SK-N-SH (cell line): ENCODE measurements at regions not wholly inside any gene's neighbourhood (a gene's known extent, or its start where the extent isn't known, plus 50 kb on each side); places are given as distances from the start of the nearest gene placed in this dataset.

Source experiments
- CTCF ChIA-PET: fragments of 300-600, 350-600 bp; formaldehyde crosslinking; extraction: SDS; loops from one replicate; lab custom pipeline; 2021; lab: Yijun Ruan, JAX
- POLR2A ChIA-PET: fragments of 350-600 bp; sonication (Branson Sonifier 250); formaldehyde crosslinking; extraction: SDS; loops from one replicate; lab custom pipeline; 2020; ENCODE audit warnings: antibody characterized with exemption, inconsistent platforms; lab: Yijun Ruan, JAX
- DNase-seq: peaks from one replicate; pipeline ENCODE4 v3.0.0; 2012
- H2AFZ ChIP-seq: fragments of 200-600 bp; sonication (generic); 2 replicates; pipeline ENCODE4 v1.8.1; 2016; ENCODE audit warnings: antibody characterized with exemption, mild to moderate bottlenecking, low read depth
- H3F3A ChIP-seq: fragments of 200-600 bp; sonication (generic); replicated peaks from 2 replicates; pipeline ENCODE3; 2016; ENCODE audit warnings: antibody characterized with exemption, mild to moderate bottlenecking; ENCODE audit not compliant: insufficient read depth
- H3K27ac ChIP-seq, 2 experiments: fragments of 200-500 bp in 1 of 2; fragments of 200-600 bp in 1 of 2; sonication (Bioruptor generic) in 1 of 2; sonication (generic), shearing (Covaris generic) in 1 of 2; 2 replicates each; pipeline versions ENCODE4 v1.5.1 to v1.6.1; 2014 to 2016; ENCODE audit warnings: low read depth in 2 of 2, inconsistent platforms in 1 of 2, low read length in 1 of 2, mild to moderate bottlenecking in 1 of 2, mixed read lengths in 1 of 2
- H3K27me3 ChIP-seq: fragments of 200-600 bp; sonication (generic), shearing (Covaris generic); 2 replicates; pipeline ENCODE4 v1.6.1; 2016; ENCODE audit warnings: mixed run types; ENCODE audit not compliant: insufficient read depth
- H3K36me3 ChIP-seq, 2 experiments: fragments of 200-500 bp in 1 of 2; fragments of 200-600 bp in 1 of 2; sonication (Bioruptor generic) in 1 of 2; sonication (generic) in 1 of 2; replicated peaks in 1 of 2; 2 replicates each; pipeline versions ENCODE3 to v1.5.1; 2014 to 2016; ENCODE audit warnings: low read length in 1 of 2, mild to moderate bottlenecking in 1 of 2; ENCODE audit not compliant: insufficient read depth in 2 of 2, control insufficient read depth in 1 of 2
- H3K4me1 ChIP-seq, 2 experiments: fragments of 200-500 bp in 1 of 2; fragments of 200-600 bp in 1 of 2; sonication (Bioruptor generic) in 1 of 2; sonication (generic), shearing (Covaris generic) in 1 of 2; 2 replicates each; pipeline versions ENCODE4 v1.5.1 to v1.6.1; 2014 to 2016; ENCODE audit warnings: low read depth in 1 of 2, low read length in 1 of 2, mixed run types in 1 of 2; ENCODE audit not compliant: insufficient read depth in 2 of 2, control insufficient read depth in 1 of 2
- H3K4me2 ChIP-seq: fragments of 200-600 bp; sonication (generic), shearing (Covaris generic); 2 replicates; pipeline ENCODE4 v1.6.1; 2017; ENCODE audit warnings: mixed run types
- H3K4me3 ChIP-seq, 2 experiments: fragments of 200-500 bp in 1 of 2; fragments of 200-600 bp in 1 of 2; sonication (Bioruptor generic) in 1 of 2; sonication (generic), shearing (Covaris generic) in 1 of 2; 2 replicates each; pipeline versions ENCODE4 v1.5.1 to v1.8.1; 2014 to 2016; ENCODE audit warnings: low read depth in 2 of 2, inconsistent platforms in 1 of 2, low read length in 1 of 2, mild to moderate bottlenecking in 1 of 2, mixed read lengths in 1 of 2, moderate library complexity in 1 of 2
- H3K79me2 ChIP-seq: fragments of 200-600 bp; sonication (generic); 2 replicates; pipeline ENCODE4 v1.8.1; 2017; ENCODE audit warnings: mild to moderate bottlenecking; ENCODE audit not compliant: insufficient read depth
- H3K9ac ChIP-seq: fragments of 200-600 bp; sonication (generic); 2 replicates; pipeline ENCODE4 v1.6.1; 2017; ENCODE audit warnings: mixed run types
- H3K9me2 ChIP-seq: fragments of 200-600 bp; sonication (generic); 2 replicates; pipeline ENCODE4 v1.6.1; 2017; ENCODE audit warnings: mixed run types
- H3K9me3 ChIP-seq: fragments of 200-600 bp; sonication (generic); 2 replicates; pipeline ENCODE4 v1.6.1; 2017; ENCODE audit warnings: mixed run types, mild to moderate bottlenecking, moderate library complexity
- H4K20me1 ChIP-seq: fragments of 200-600 bp; sonication (generic); 2 replicates; pipeline ENCODE4 v1.6.1; 2017; ENCODE audit warnings: mild to moderate bottlenecking, mixed run types; ENCODE audit not compliant: insufficient read depth
- CHD2 ChIP-seq: fragments of 150-350 bp; IDR thresholded peaks from 2 replicates; pipeline ENCODE4 v1.6.1; 2018; ENCODE audit warnings: low read length; ENCODE audit not compliant: partially characterized antibody
- ELF1 ChIP-seq: IDR thresholded peaks from 2 replicates; pipeline ENCODE4 v1.4.0; 2012
- FOSL2 ChIP-seq: IDR thresholded peaks from 2 replicates; pipeline ENCODE4 v1.4.0; 2012; ENCODE audit warnings: low read depth, mild to moderate bottlenecking, moderate library complexity, borderline replicate concordance
- GABPA ChIP-seq: IDR thresholded peaks from 2 replicates; pipeline ENCODE4 v1.4.0; 2012; ENCODE audit warnings: low read depth, mild to moderate bottlenecking
- GATA2 ChIP-seq: sonication (generic); formaldehyde crosslinking; IDR thresholded peaks from 2 replicates; pipeline ENCODE4 v1.5.0; 2020; ENCODE audit warnings: mild to moderate bottlenecking, missing genetic modification reagents
- JUND ChIP-seq: IDR thresholded peaks from 2 replicates; pipeline ENCODE4 v1.4.0; 2012
- MAX ChIP-seq: IDR thresholded peaks from 2 replicates; pipeline ENCODE4 v1.4.0; 2012; ENCODE audit warnings: low read depth
- MEF2A ChIP-seq: IDR thresholded peaks from 2 replicates; pipeline ENCODE4 v1.4.0; 2012; ENCODE audit warnings: low read depth, borderline replicate concordance
- POLR2AphosphoS5 ChIP-seq: IDR thresholded peaks from 2 replicates; pipeline ENCODE4 v1.6.1; 2012; ENCODE audit warnings: low read depth, low read length
- SIN3A ChIP-seq: IDR thresholded peaks from 2 replicates; pipeline ENCODE4 v1.6.1; 2012; ENCODE audit warnings: low read depth, mild to moderate bottlenecking, low read length, moderate library complexity, borderline replicate concordance
- SMC3 ChIP-seq: IDR thresholded peaks from 2 replicates; pipeline ENCODE4 v1.6.1; 2012; ENCODE audit warnings: low read depth, low read length, improper control_type of control experiment
- TAF1 ChIP-seq: IDR thresholded peaks from 2 replicates; pipeline ENCODE4 v1.6.1; 2012; ENCODE audit warnings: low read depth, mild to moderate bottlenecking, low read length, moderate library complexity, borderline replicate concordance
- TCF12 ChIP-seq: IDR thresholded peaks from 2 replicates; pipeline ENCODE4 v1.4.0; 2012
- TEAD4 ChIP-seq: IDR thresholded peaks from 2 replicates; pipeline ENCODE4 v1.4.0; 2012; ENCODE audit warnings: mild to moderate bottlenecking, borderline replicate concordance; ENCODE audit not compliant: insufficient read depth
- USF1 ChIP-seq: IDR thresholded peaks from 2 replicates; pipeline ENCODE4 v1.4.0; 2012; ENCODE audit warnings: low read depth, borderline replicate concordance
- WGBS: methylation state at CpG from one replicate; pipeline ENCODE4 v1.1.6; 2017; ENCODE audit warnings: low lambda C conversion rate; 5-methylcytosine and 5-hydroxymethylcytosine counted together
- TF ChIP-seq, protein P1 (sequence below): fragments of 200-600 bp; sonication (generic); IDR thresholded peaks from 2 replicates; pipeline ENCODE4 v1.6.1; 2017; ENCODE audit warnings: antibody characterized with exemption, mild to moderate bottlenecking, moderate library complexity
- TF ChIP-seq, protein P2 (sequence below): fragments of 150-350 bp; IDR thresholded peaks from 2 replicates; pipeline ENCODE4 v1.6.1; 2017; ENCODE audit warnings: antibody characterized with exemption, low read length, low read depth, borderline replicate concordance
- TF ChIP-seq, protein P3 (sequence below): IDR thresholded peaks from 2 replicates; pipeline ENCODE4 v1.4.0; 2012; ENCODE audit warnings: low read depth, borderline replicate concordance

DNA sequence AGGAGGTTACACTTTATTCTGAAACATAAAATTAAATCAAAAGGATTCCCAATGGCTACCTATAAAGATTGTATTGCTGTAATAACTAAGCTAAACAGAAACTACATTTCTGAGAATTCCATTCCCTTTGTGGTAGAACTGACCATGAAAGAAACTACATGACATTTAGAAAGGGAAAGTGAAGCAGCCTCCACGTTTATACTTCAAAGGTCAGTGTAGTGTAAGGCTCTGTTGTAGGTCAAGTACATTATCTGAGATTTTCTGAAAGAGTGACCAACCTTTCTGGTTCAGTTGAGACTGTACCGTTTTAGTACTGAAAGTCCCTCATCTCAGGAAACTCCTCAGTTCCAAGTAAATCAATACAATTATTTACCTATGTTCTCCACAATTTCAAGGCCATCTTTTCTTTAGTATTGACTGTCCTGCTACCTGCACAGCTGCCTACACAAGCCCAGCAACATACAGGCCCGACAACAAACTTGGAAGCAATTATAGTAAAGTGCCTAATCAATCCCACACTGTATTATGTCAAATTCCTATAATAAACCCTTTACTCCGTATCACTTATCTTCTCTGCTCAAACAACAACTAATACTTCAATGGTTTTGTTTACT is 343.0 kb downstream of the PLOD2 start:
- POLR2A ChIA-PET: no interaction called here
- Histone ChIP-seq H4K20me1 (no peaks in the 10 kb centered on the region), H3K4me3 (no peak overlapping the region), H3K4me2 (no peak overlapping the region), H3F3A (no peaks in the 10 kb centered on the region), H3K27me3 (no peaks in the 10 kb centered on the region), H3K9ac (no peak overlapping the region), H3K4me1 (no peaks in the 10 kb centered on the region), H2AFZ (no peak overlapping the region), H3K9me2 (no peaks in the 10 kb centered on the region), H3K27ac (no peak overlapping the region), H3K79me2 (no peaks in the 10 kb centered on the region), H3K9me3 (no peaks in the 10 kb centered on the region), H3K36me3 (no peaks in the 10 kb centered on the region)
- 8% methylated on average over 4 of the region's 4 CpGs for WGBS
- TF ChIP-seq TEAD4 (no peak), MAX (no peak), TCF12 (no peak), FOSL2 (no peak), SMC3 (no peak), SIN3A (no peak), GABPA (no peak), GATA2 (no peak), JUND (no peak), ELF1 (no peak), USF1 (no peak)
- CTCF ChIA-PET: no interaction called here
- DNase-seq: no peak

DNA sequence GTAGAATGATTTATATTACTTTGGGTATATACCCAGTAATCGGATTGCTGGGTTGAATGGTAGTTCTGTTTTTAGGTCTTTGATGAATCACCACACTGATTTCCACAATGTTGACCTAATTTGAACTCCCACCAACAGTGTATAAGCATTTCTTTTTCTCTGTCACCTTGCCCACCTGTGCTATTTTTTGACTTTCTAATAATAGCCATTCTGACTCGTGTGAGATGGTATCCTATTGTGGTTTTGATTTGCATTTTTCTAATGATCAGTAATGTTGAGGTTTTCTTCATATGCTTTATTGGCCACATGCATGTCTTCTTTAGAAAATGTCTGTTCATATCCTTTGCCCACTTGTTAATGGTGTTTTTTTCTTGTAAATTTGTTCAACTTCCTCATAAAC is 340.8 kb downstream of the PLOD2 start:
- no peak overlapping the region for H2AFZ ChIP-seq
- H3F3A ChIP-seq: no peaks in the 10 kb centered on the region
- H3K79me2 ChIP-seq: no peaks in the 10 kb centered on the region
- no peak overlapping the region for H3K4me3 ChIP-seq
- DNase-seq: no peak
- no peaks in the 10 kb centered on the region for H3K9me2 ChIP-seq
- ChIA-PET CTCF (no interaction called here), POLR2A (no interaction called here)
- no peak overlapping the region for H3K27ac ChIP-seq
- no peaks in the 10 kb centered on the region for H3K9me3 ChIP-seq
- H3K9ac ChIP-seq: no peak overlapping the region
- no peaks in the 10 kb centered on the region for H4K20me1 ChIP-seq
- H3K27me3 ChIP-seq: no peaks in the 10 kb centered on the region
- H3K4me1 ChIP-seq: no peaks in the 10 kb centered on the region
- no peak overlapping the region for H3K4me2 ChIP-seq
- TF ChIP-seq POLR2AphosphoS5: no peak
- TF ChIP-seq, protein P1, sequence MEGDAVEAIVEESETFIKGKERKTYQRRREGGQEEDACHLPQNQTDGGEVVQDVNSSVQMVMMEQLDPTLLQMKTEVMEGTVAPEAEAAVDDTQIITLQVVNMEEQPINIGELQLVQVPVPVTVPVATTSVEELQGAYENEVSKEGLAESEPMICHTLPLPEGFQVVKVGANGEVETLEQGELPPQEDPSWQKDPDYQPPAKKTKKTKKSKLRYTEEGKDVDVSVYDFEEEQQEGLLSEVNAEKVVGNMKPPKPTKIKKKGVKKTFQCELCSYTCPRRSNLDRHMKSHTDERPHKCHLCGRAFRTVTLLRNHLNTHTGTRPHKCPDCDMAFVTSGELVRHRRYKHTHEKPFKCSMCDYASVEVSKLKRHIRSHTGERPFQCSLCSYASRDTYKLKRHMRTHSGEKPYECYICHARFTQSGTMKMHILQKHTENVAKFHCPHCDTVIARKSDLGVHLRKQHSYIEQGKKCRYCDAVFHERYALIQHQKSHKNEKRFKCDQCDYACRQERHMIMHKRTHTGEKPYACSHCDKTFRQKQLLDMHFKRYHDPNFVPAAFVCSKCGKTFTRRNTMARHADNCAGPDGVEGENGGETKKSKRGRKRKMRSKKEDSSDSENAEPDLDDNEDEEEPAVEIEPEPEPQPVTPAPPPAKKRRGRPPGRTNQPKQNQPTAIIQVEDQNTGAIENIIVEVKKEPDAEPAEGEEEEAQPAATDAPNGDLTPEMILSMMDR: no peak
- no peak for TF ChIP-seq CHD2
- no peak for TF ChIP-seq MEF2A
- TF ChIP-seq USF1: no peak
- TF ChIP-seq TAF1: no peak
- TF ChIP-seq SIN3A: no peak
- TF ChIP-seq, protein P2, sequence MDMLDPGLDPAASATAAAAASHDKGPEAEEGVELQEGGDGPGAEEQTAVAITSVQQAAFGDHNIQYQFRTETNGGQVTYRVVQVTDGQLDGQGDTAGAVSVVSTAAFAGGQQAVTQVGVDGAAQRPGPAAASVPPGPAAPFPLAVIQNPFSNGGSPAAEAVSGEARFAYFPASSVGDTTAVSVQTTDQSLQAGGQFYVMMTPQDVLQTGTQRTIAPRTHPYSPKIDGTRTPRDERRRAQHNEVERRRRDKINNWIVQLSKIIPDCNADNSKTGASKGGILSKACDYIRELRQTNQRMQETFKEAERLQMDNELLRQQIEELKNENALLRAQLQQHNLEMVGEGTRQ: no peak
- TF ChIP-seq, protein P3, sequence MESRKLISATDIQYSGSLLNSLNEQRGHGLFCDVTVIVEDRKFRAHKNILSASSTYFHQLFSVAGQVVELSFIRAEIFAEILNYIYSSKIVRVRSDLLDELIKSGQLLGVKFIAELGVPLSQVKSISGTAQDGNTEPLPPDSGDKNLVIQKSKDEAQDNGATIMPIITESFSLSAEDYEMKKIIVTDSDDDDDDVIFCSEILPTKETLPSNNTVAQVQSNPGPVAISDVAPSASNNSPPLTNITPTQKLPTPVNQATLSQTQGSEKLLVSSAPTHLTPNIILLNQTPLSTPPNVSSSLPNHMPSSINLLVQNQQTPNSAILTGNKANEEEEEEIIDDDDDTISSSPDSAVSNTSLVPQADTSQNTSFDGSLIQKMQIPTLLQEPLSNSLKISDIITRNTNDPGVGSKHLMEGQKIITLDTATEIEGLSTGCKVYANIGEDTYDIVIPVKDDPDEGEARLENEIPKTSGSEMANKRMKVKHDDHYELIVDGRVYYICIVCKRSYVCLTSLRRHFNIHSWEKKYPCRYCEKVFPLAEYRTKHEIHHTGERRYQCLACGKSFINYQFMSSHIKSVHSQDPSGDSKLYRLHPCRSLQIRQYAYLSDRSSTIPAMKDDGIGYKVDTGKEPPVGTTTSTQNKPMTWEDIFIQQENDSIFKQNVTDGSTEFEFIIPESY: no peak
- WGBS: 1% methylated on average over 2 of the region's 2 CpGs
- no peaks in the 10 kb centered on the region for H3K36me3 ChIP-seq
